ENCODE measurements at regions not wholly inside any gene's neighbourhood (a gene's known extent, or its start where the extent isn't known, plus 50 kb on each side); places are given as distances from the start of the nearest gene placed in this dataset.

DNA sequence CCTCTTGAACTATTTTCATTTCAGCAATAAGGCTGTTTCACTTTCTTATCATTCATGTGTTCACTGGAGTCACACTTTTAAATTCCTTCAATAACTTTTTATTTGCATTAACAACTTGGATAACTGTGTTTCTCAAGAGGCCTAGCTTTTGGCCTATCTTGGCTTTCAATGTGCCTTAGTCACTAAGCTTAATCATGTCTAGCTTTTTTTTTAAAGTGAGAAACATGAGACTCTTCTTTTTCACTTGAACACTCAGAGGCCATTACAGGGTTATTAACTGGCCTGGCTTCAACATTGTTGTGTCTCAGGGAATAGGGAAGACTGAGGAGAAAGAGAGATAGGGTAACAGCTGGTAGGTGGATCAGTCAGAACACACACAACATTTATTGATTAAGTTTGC is 64.0 kb upstream of the VCX2 start:
- TF ChIP-seq, protein P1, sequence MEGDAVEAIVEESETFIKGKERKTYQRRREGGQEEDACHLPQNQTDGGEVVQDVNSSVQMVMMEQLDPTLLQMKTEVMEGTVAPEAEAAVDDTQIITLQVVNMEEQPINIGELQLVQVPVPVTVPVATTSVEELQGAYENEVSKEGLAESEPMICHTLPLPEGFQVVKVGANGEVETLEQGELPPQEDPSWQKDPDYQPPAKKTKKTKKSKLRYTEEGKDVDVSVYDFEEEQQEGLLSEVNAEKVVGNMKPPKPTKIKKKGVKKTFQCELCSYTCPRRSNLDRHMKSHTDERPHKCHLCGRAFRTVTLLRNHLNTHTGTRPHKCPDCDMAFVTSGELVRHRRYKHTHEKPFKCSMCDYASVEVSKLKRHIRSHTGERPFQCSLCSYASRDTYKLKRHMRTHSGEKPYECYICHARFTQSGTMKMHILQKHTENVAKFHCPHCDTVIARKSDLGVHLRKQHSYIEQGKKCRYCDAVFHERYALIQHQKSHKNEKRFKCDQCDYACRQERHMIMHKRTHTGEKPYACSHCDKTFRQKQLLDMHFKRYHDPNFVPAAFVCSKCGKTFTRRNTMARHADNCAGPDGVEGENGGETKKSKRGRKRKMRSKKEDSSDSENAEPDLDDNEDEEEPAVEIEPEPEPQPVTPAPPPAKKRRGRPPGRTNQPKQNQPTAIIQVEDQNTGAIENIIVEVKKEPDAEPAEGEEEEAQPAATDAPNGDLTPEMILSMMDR (IDR thresholded peaks at IDR 0.05): no peak
- no peak for TF ChIP-seq POLR2A (IDR thresholded peaks at IDR 0.05)
